Neural cell (in vitro differentiated cells): ENCODE measurements at regions not wholly inside any gene's neighbourhood (a gene's known extent, or its start where the extent isn't known, plus 50 kb on each side); places are given as distances from the start of the nearest gene placed in this dataset.

ENCODE experiments used
- H2AFZ ChIP-seq: fragments of 200-600, 300-800 bp; sonication (generic), shearing (Covaris generic); 2 replicates; pipeline ENCODE4 v1.6.0; 2014; ENCODE audit warnings: low read depth, mild to moderate bottlenecking, antibody characterized with exemption, low read length, moderate library complexity
- H3F3A ChIP-seq: fragments of 200-600 bp; shearing (Covaris generic); 2 replicates; pipeline ENCODE4 v1.6.1; 2016; ENCODE audit warnings: mild to moderate bottlenecking, moderate library complexity, mixed read lengths, antibody characterized with exemption, low read length; ENCODE audit not compliant: insufficient read depth, poor library complexity, severe bottlenecking
- H3K27ac ChIP-seq: fragments of 200-600, 300-800 bp; sonication (generic), shearing (Covaris generic); 2 replicates; pipeline ENCODE4 v1.5.1; 2014; ENCODE audit warnings: mild to moderate bottlenecking, low read length, moderate library complexity
- H3K27me3 ChIP-seq: fragments of 300-800, 200-600 bp; sonication (generic), shearing (Covaris generic); 2 replicates; pipeline ENCODE4 v1.6.0; 2014; ENCODE audit warnings: mild to moderate bottlenecking, low read depth, low read length, moderate library complexity; ENCODE audit not compliant: insufficient read depth
- H3K36me3 ChIP-seq: fragments of 300-800, 200-600 bp; sonication (generic), shearing (Covaris generic); 2 replicates; pipeline ENCODE4 v1.5.1; 2014; ENCODE audit warnings: mild to moderate bottlenecking, antibody characterized with exemption, low read length, moderate library complexity; ENCODE audit not compliant: insufficient read depth
- H3K4me2 ChIP-seq: fragments of 300-800, 200-600 bp; sonication (generic), shearing (Covaris generic); 2 replicates; pipeline ENCODE4 v1.6.0; 2014; ENCODE audit warnings: mild to moderate bottlenecking, low read length
- H3K4me3 ChIP-seq: fragments of 300-800, 200-600 bp; sonication (generic), shearing (Covaris generic); 2 replicates; pipeline ENCODE4 v1.5.1; 2014; ENCODE audit warnings: mild to moderate bottlenecking, low read length, moderate library complexity
- H3K79me2 ChIP-seq: fragments of 200-600 bp; shearing (Covaris generic); replicated peaks from 2 replicates; pipeline ENCODE4 v1.6.0; 2014; ENCODE audit warnings: mild to moderate bottlenecking, low read length, moderate library complexity; ENCODE audit not compliant: insufficient read depth
- H3K9ac ChIP-seq: fragments of 300-800, 200-600 bp; sonication (generic), shearing (Covaris generic); 2 replicates; pipeline ENCODE4 v1.6.1; 2016; ENCODE audit warnings: mild to moderate bottlenecking, low read length, mixed read lengths
- H3K9me2 ChIP-seq: fragments of 200-600 bp; shearing (Covaris generic); 2 replicates; pipeline ENCODE4 v1.6.1; 2016; ENCODE audit warnings: mild to moderate bottlenecking, low read length, mixed read lengths; ENCODE audit not compliant: insufficient read depth
- H3K9me3 ChIP-seq: fragments of 200-600, 300-800 bp; sonication (generic), shearing (Covaris generic); 2 replicates; pipeline ENCODE4 v1.6.1; 2016; ENCODE audit warnings: mild to moderate bottlenecking, mixed run types, low read length, moderate library complexity, mixed read lengths
- H4K20me1 ChIP-seq: fragments of 200-600 bp; shearing (Covaris generic); 2 replicates; pipeline ENCODE4 v1.6.1; 2016; ENCODE audit warnings: mild to moderate bottlenecking, mixed run types; ENCODE audit not compliant: insufficient read depth
- EP300 ChIP-seq: fragments of 450-650 bp; conservative IDR thresholded peaks from 2 replicates; pipeline ENCODE4 v1.6.1; 2014; ENCODE audit warnings: antibody characterized with exemption, mild to moderate bottlenecking, moderate library complexity; ENCODE audit not compliant: poor library complexity, severe bottlenecking
- EZH2 ChIP-seq: fragments of 200-600, 300-800 bp; shearing (Covaris generic), sonication (generic); IDR thresholded peaks from 2 replicates; pipeline ENCODE4 v1.6.1; 2014; ENCODE audit warnings: antibody characterized with exemption, low read length, borderline replicate concordance, mild to moderate bottlenecking; ENCODE audit not compliant: insufficient read depth, poor library complexity, severe bottlenecking
- MXI1 ChIP-seq: fragments of 450-650 bp; conservative IDR thresholded peaks from 2 replicates; pipeline ENCODE4 v1.6.1; 2014; ENCODE audit warnings: antibody characterized with exemption, mild to moderate bottlenecking; ENCODE audit not compliant: poor library complexity, severe bottlenecking
- POLR2AphosphoS5 ChIP-seq: IDR thresholded peaks from 2 replicates; pipeline ENCODE4 v1.6.1; 2012
- RAD21 ChIP-seq: fragments of 450-650 bp; conservative IDR thresholded peaks from 2 replicates; pipeline ENCODE4 v1.6.1; 2014; ENCODE audit warnings: antibody characterized with exemption, mild to moderate bottlenecking, moderate library complexity
- SMC3 ChIP-seq: fragments of 450-650 bp; conservative IDR thresholded peaks from 2 replicates; pipeline ENCODE4 v1.6.1; 2014; ENCODE audit warnings: antibody characterized with exemption, mild to moderate bottlenecking, moderate library complexity; ENCODE audit not compliant: poor library complexity
- TAF1 ChIP-seq: IDR thresholded peaks from 2 replicates; pipeline ENCODE4 v1.6.1; 2012; ENCODE audit warnings: low read depth
- TF ChIP-seq, protein P1 (sequence below): fragments of 450-650 bp; IDR thresholded peaks from 2 replicates; pipeline ENCODE4 v1.5.1; 2014; ENCODE audit warnings: antibody characterized with exemption, mild to moderate bottlenecking, moderate library complexity; ENCODE audit not compliant: poor library complexity, severe bottlenecking
- TF ChIP-seq, protein P2 (sequence below): IDR thresholded peaks from 2 replicates; pipeline ENCODE4 v1.6.1; 2012; ENCODE audit warnings: borderline replicate concordance

- H3K4me2 ChIP-seq, result no peak overlapping the region
- H3K9me2 ChIP-seq, result no peaks in the 10 kb centered on the region
- H3K9ac ChIP-seq, result no peak overlapping the region
- TF ChIP-seq EZH2, result no peak
- no peak for TF ChIP-seq EP300
- TF ChIP-seq, protein P1, sequence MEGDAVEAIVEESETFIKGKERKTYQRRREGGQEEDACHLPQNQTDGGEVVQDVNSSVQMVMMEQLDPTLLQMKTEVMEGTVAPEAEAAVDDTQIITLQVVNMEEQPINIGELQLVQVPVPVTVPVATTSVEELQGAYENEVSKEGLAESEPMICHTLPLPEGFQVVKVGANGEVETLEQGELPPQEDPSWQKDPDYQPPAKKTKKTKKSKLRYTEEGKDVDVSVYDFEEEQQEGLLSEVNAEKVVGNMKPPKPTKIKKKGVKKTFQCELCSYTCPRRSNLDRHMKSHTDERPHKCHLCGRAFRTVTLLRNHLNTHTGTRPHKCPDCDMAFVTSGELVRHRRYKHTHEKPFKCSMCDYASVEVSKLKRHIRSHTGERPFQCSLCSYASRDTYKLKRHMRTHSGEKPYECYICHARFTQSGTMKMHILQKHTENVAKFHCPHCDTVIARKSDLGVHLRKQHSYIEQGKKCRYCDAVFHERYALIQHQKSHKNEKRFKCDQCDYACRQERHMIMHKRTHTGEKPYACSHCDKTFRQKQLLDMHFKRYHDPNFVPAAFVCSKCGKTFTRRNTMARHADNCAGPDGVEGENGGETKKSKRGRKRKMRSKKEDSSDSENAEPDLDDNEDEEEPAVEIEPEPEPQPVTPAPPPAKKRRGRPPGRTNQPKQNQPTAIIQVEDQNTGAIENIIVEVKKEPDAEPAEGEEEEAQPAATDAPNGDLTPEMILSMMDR, result no peak
- no peak for TF ChIP-seq RAD21
- no peak for TF ChIP-seq POLR2AphosphoS5
- no peak for TF ChIP-seq MXI1
- TF ChIP-seq SMC3, result no peak
- TF ChIP-seq, protein P2, sequence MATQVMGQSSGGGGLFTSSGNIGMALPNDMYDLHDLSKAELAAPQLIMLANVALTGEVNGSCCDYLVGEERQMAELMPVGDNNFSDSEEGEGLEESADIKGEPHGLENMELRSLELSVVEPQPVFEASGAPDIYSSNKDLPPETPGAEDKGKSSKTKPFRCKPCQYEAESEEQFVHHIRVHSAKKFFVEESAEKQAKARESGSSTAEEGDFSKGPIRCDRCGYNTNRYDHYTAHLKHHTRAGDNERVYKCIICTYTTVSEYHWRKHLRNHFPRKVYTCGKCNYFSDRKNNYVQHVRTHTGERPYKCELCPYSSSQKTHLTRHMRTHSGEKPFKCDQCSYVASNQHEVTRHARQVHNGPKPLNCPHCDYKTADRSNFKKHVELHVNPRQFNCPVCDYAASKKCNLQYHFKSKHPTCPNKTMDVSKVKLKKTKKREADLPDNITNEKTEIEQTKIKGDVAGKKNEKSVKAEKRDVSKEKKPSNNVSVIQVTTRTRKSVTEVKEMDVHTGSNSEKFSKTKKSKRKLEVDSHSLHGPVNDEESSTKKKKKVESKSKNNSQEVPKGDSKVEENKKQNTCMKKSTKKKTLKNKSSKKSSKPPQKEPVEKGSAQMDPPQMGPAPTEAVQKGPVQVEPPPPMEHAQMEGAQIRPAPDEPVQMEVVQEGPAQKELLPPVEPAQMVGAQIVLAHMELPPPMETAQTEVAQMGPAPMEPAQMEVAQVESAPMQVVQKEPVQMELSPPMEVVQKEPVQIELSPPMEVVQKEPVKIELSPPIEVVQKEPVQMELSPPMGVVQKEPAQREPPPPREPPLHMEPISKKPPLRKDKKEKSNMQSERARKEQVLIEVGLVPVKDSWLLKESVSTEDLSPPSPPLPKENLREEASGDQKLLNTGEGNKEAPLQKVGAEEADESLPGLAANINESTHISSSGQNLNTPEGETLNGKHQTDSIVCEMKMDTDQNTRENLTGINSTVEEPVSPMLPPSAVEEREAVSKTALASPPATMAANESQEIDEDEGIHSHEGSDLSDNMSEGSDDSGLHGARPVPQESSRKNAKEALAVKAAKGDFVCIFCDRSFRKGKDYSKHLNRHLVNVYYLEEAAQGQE, result no peak
- TF ChIP-seq TAF1, result no peak
- H3K27ac ChIP-seq, result no peak overlapping the region
- H2AFZ ChIP-seq, result no peak overlapping the region
- H4K20me1 ChIP-seq, result no peaks in the 10 kb centered on the region
- H3K36me3 ChIP-seq, result no peaks in the 10 kb centered on the region
- H3K27me3 ChIP-seq, result no peaks in the 10 kb centered on the region
- H3F3A ChIP-seq, result no peaks in the 10 kb centered on the region
- no peaks in the 10 kb centered on the region for H3K9me3 ChIP-seq
- no peaks in the 10 kb centered on the region for H3K79me2 ChIP-seq
- H3K4me3 ChIP-seq, result no peak overlapping the region
Measured at GRCh38 chr3:82240322-82240721, 478.9 kb upstream of the GBE1 start.

- no peaks in the 10 kb centered on the region for H3K9me3 ChIP-seq
- H3K9ac ChIP-seq, result no peak overlapping the region
- no peaks in the 10 kb centered on the region for H3K27me3 ChIP-seq
- H4K20me1 ChIP-seq, result no peaks in the 10 kb centered on the region
- no peaks in the 10 kb centered on the region for H3F3A ChIP-seq
- no peak overlapping the region for H2AFZ ChIP-seq
- H3K9me2 ChIP-seq, result no peaks in the 10 kb centered on the region
- no peaks in the 10 kb centered on the region for H3K79me2 ChIP-seq
- H3K4me2 ChIP-seq, result no peak overlapping the region
- H3K4me3 ChIP-seq, result no peak overlapping the region
- TF ChIP-seq EZH2 (no peak), RAD21 (no peak), SMC3 (no peak), POLR2AphosphoS5 (no peak), TAF1 (no peak), MXI1 (no peak), EP300 (no peak)
- TF ChIP-seq, protein P1, result no peak
- TF ChIP-seq, protein P2, result no peak
- no peak overlapping the region for H3K27ac ChIP-seq
- H3K36me3 ChIP-seq, result no peaks in the 10 kb centered on the region
Measured at GRCh38 chr3:82236257-82236656, 474.8 kb upstream of the GBE1 start.
